K562 (cell line): ENCODE measurements at regions not wholly inside any gene's neighbourhood (a gene's known extent, or its start where the extent isn't known, plus 50 kb on each side); places are given as distances from the start of the nearest gene placed in this dataset.

ENCODE experiments used
- ATAC-seq: fragments of 200-7000 bp; cut with Tn5 transposase; 3 replicates; pipeline ENCODE4 v1.9.1; 2020; ENCODE audit warnings: moderate library complexity
- BruUV-seq: library from RNA; stranded (reverse); fragments of 400-500 nt; replicated peaks from 2 replicates; lab custom pipeline; 2021; lab: Mats Ljungman, UMichigan
- CTCF ChIA-PET: fragments of 300-600 bp; formaldehyde crosslinking; extraction: SDS; loops from one replicate; lab custom pipeline; 2021; ENCODE audit warnings: low intra/inter-chr PET ratio; lab: Yijun Ruan, JAX
- POLR2A ChIA-PET: fragments of 300-600, 350-650 bp; sonication (Branson Sonifier 250); formaldehyde crosslinking; extraction: SDS; loops from one replicate; lab custom pipeline; 2021; ENCODE audit warnings: antibody characterized with exemption, inconsistent platforms; lab: Yijun Ruan, JAX
- DNase-seq, 4 experiments: peaks; one replicate each; pipeline versions ENCODE4 v3.0.0 to v3.0.0-alpha.2; 2011 to 2018; ENCODE audit warnings: low spot score in 3 of 4, mixed read lengths in 3 of 4; ENCODE audit errors: extremely low read depth in 1 of 4
- FAIRE-seq: peaks from 2 replicates; lab custom pipeline; 2011; peaks lifted over from hg19 to GRCh38; lab: Jason Lieb, UNC
- H2AFZ ChIP-seq: 2 replicates; pipeline ENCODE4 v1.6.0; 2011; ENCODE audit warnings: low read depth, low read length, control low read depth, inconsistent platforms
- H3K27ac ChIP-seq: fragments of 200-600 bp; 3 replicates; pipeline ENCODE4 v1.8.0; 2011; ENCODE audit warnings: low read depth, mild to moderate bottlenecking, control low read depth, inconsistent platforms, low read length, moderate library complexity, mixed read lengths; ENCODE audit errors: extremely low read depth
- H3K27me3 ChIP-seq, 2 experiments: fragments of 300-600 bp in 1 of 2; 2 replicates in 1 of 2; 3 replicates in 1 of 2; pipeline versions ENCODE4 v1.6.0 to v1.8.0; 2011; ENCODE audit warnings: inconsistent platforms in 2 of 2, low read length in 2 of 2, mild to moderate bottlenecking in 1 of 2, mixed read lengths in 1 of 2, moderate library complexity in 1 of 2; ENCODE audit not compliant: control insufficient read depth in 2 of 2, insufficient read depth in 2 of 2
- H3K36me3 ChIP-seq: fragments of 300-600 bp; 3 replicates; pipeline ENCODE4 v1.8.0; 2011; ENCODE audit warnings: mild to moderate bottlenecking, low read length, inconsistent platforms; ENCODE audit not compliant: control insufficient read depth, insufficient read depth
- H3K4me1 ChIP-seq, 2 experiments: fragments of 200-600 bp in 1 of 2; replicated peaks in 1 of 2; 2 replicates in 1 of 2; 3 replicates in 1 of 2; pipeline versions ENCODE4 v1.5.1 to v1.8.0; 2011; ENCODE audit warnings: inconsistent platforms in 2 of 2, low read length in 2 of 2, mild to moderate bottlenecking in 1 of 2, mixed read lengths in 1 of 2, moderate library complexity in 1 of 2; ENCODE audit not compliant: control insufficient read depth in 2 of 2, insufficient read depth in 2 of 2
- H3K4me2 ChIP-seq: 2 replicates; pipeline ENCODE4 v1.6.1; 2011; ENCODE audit warnings: low read length, control low read depth, inconsistent platforms, mixed read lengths; ENCODE audit not compliant: insufficient read depth
- H3K4me3 ChIP-seq: fragments of 200-600 bp; sonication (generic), shearing (Covaris generic); 2 replicates; pipeline ENCODE4 v1.5.1; 2016; ENCODE audit warnings: control low read depth, inconsistent platforms
- H3K79me2 ChIP-seq: fragments of 200-600 bp; 3 replicates; pipeline ENCODE4 v1.8.0; 2011; ENCODE audit warnings: low read length, inconsistent platforms; ENCODE audit not compliant: control insufficient read depth, insufficient read depth
- H3K9ac ChIP-seq, 2 experiments: 2 replicates each; pipeline versions ENCODE4 v1.6.0 to v1.6.1; 2011; ENCODE audit warnings: low read depth in 2 of 2, low read length in 2 of 2, control low read depth in 1 of 2, inconsistent platforms in 1 of 2, mild to moderate bottlenecking in 1 of 2, mixed read lengths in 1 of 2; ENCODE audit not compliant: insufficient read depth in 1 of 2
- H3K9me1 ChIP-seq: one replicate; pipeline ENCODE4 v1.6.0; 2011; ENCODE audit warnings: inconsistent platforms, mild to moderate bottlenecking, low read length, moderate library complexity; ENCODE audit not compliant: control insufficient read depth, insufficient read depth
- H3K9me3 ChIP-seq: replicated peaks from 2 replicates; pipeline ENCODE4 v1.5.1; 2011; ENCODE audit warnings: low read depth, low read length, inconsistent platforms; ENCODE audit not compliant: control insufficient read depth, insufficient read depth
- H4K20me1 ChIP-seq: replicated peaks from 2 replicates; pipeline ENCODE4 v1.6.1; 2011; ENCODE audit warnings: low read length, inconsistent platforms, mixed read lengths; ENCODE audit not compliant: control insufficient read depth, insufficient read depth
- BACH1 ChIP-seq: fragments of 200-800 bp; sonication (Bioruptor generic); IDR thresholded peaks from 2 replicates; pipeline ENCODE4 v1.6.1; 2016; ENCODE audit warnings: missing genetic modification characterization, missing compliant biosample characterization
- ZBTB7A ChIP-seq: IDR thresholded peaks from 2 replicates; pipeline ENCODE4 v1.6.1; 2011; ENCODE audit warnings: low read depth, mild to moderate bottlenecking, low read length, moderate library complexity, borderline replicate concordance; ENCODE audit not compliant: control insufficient read depth
- WGBS: fragments of 100-300 bp; shearing (Covaris generic); methylation state at CpG from one replicate; pipeline ENCODE4 v1.1.6; 2016; ENCODE audit warnings: low coverage, mixed read lengths; ENCODE audit not compliant: insufficient coverage; ENCODE audit errors: missing lambda C conversion rate; 5-methylcytosine and 5-hydroxymethylcytosine counted together
- in situ Hi-C: fragments of 300-500 bp; cut with MboI; formaldehyde crosslinking; loops from 4 replicates; pipeline ENCODE4 v1.15.0; 2018; ENCODE audit warnings: inconsistent platforms, mixed read lengths
- intact Hi-C: fragments of 100-400 bp; cut with micrococcal nuclease; formaldehyde crosslinking; loops from 2 replicates; pipeline ENCODE4 v1.14.2; 2022
- TF ChIP-seq, protein P1 (sequence below), 3 experiments: IDR thresholded peaks in 2 of 3; conservative IDR thresholded peaks in 1 of 3; 2 replicates each; pipeline ENCODE4 v1.5.1; 2011 to 2012; ENCODE audit warnings: low read length in 3 of 3, mild to moderate bottlenecking in 3 of 3, control low read depth in 2 of 3, improper control_type of control experiment in 1 of 3, inconsistent platforms in 1 of 3, low read depth in 1 of 3, mixed read lengths in 1 of 3, moderate library complexity in 1 of 3; ENCODE audit not compliant: insufficient read depth in 2 of 3

DNA sequence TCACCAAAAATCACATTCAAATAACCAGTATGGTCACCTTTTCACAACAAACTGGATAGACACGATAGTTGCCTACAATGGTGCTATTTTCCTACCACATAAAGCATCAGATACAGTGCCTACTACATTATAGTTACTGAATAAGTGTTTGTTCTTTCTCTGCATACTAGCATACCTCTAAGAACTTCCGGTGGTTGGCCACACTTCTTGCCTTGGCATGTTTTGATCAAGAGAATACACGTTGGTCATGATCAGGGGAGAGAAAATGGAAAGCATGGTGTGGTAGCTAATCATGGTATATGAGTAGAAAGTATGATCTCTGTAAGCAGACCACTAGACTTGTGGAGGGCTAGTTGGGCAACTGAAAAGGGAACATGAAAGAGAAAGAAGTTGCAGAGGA lies 322.8 kb upstream of the DIAPH2 start (continued):
- TF ChIP-seq ZBTB7A = no peak

DNA sequence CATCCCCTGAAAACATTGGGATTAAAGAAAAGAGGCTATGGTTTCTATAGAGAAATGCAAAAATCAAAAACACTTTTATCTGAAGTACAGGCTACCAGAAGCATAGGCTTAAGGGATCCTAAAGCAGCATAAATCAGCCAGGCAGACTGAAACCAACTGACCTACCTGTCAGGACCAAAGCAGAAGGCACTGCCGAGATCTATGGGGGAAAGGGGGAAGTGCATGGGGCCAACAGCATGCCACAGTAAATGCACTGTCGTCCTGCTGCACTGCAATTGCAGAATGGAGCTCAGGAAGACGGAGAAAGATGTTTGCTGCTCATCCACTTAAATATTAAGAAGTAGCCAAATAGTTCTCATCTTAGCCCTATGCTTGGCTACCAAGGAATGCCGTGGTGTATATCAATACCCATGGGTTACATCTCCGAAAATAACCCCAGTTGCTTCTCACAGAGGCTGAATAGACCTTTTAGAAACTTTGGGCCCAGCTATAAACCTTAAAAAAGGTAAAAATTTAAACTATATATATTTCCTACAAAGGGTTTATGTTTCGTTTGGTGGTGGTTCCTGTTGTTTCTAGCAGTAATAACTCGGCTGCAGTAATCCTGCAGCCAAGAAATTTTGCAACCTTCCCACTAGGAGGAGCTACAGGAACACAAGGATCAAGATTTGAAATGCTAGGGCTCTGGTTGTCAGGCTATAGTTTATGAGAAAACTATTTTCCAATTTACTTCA lies 312.2 kb upstream of the DIAPH2 start:
- ATAC-seq = no peak
- ChIA-PET POLR2A (no interaction called here), CTCF (no interaction called here)
- Histone ChIP-seq H3K9me1 (no peaks in the 10 kb centered on the region), H3K9ac (no peak overlapping the region), H2AFZ (no peak overlapping the region), H3K4me2 (no peak overlapping the region), H3K79me2 (no peaks in the 10 kb centered on the region), H3K4me1 (no peaks in the 10 kb centered on the region), H3K36me3 (no peaks in the 10 kb centered on the region), H3K27me3 (no peaks in the 10 kb centered on the region), H3K27ac (no peak overlapping the region), H3K4me3 (no peak overlapping the region), H4K20me1 (no peaks in the 10 kb centered on the region), H3K9me3 (no peaks in the 10 kb centered on the region)
- no TSS peak for BruUV-seq
- 0% methylated on average over 7 of the region's 7 CpGs for WGBS
- in situ Hi-C loops = no loop called here
- TF ChIP-seq BACH1 (tag) = no peak
- TF ChIP-seq, protein P1, sequence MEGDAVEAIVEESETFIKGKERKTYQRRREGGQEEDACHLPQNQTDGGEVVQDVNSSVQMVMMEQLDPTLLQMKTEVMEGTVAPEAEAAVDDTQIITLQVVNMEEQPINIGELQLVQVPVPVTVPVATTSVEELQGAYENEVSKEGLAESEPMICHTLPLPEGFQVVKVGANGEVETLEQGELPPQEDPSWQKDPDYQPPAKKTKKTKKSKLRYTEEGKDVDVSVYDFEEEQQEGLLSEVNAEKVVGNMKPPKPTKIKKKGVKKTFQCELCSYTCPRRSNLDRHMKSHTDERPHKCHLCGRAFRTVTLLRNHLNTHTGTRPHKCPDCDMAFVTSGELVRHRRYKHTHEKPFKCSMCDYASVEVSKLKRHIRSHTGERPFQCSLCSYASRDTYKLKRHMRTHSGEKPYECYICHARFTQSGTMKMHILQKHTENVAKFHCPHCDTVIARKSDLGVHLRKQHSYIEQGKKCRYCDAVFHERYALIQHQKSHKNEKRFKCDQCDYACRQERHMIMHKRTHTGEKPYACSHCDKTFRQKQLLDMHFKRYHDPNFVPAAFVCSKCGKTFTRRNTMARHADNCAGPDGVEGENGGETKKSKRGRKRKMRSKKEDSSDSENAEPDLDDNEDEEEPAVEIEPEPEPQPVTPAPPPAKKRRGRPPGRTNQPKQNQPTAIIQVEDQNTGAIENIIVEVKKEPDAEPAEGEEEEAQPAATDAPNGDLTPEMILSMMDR (IDR thresholded peaks at IDR 0.05 in 2 of 3, conservative IDR thresholded peaks at IDR 0.05 in 1 of 3; ENCODE audit: insufficient read depth in 2 of 3, low read depth in 1 of 3, low read length in 3 of 3) = peak in 1 of 3 experiments; percentile 22; a peak in 2 of 6 replicates
- intact Hi-C loops = no loop called here
- no peak for FAIRE-seq
- peak in 1 of 4 experiments; percentile 3 for DNase-seq
